NCI-H2107 treated with DMSO at 0.1 percent for 48 hours (cell line): ENCODE measurements at regions not wholly inside any gene's neighbourhood (a gene's known extent, or its start where the extent isn't known, plus 50 kb on each side); places are given as distances from the start of the nearest gene placed in this dataset.
"Not testable (repeated sequence)": the region's sequence is repeated elsewhere in the genome, so short reads cannot be mapped to it uniquely, and the experiment has no call there.

ENCODE experiments used
- DNase-seq: peaks from one replicate; lab custom pipeline; 2025; ENCODE audit not compliant: unreplicated experiment; lab: John Stamatoyannopoulos, UW

- DNase-seq, result no peak
These were observed 81.8 kb upstream of the SHANK2 start for GRCh38 chr11:71334191-71334590.

- no peak for DNase-seq
These were observed 81.1 kb upstream of the SHANK2 start for GRCh38 chr11:71333473-71333872.

GRCh38 chr11:71332447-71332846 is 80.1 kb upstream of the SHANK2 start:
- no peak for DNase-seq

- no peak for DNase-seq
These were observed 79.7 kb upstream of the SHANK2 start for GRCh38 chr11:71332046-71332445.

- no peak for DNase-seq
These were observed 79.3 kb upstream of the SHANK2 start for GRCh38 chr11:71331631-71332030.

- no peak for DNase-seq
These were observed 78.6 kb upstream of the SHANK2 start for GRCh38 chr11:71330996-71331395.

GRCh38 chr11:71330349-71330748 is 78.0 kb upstream of the SHANK2 start:
- DNase-seq, result no peak

GRCh38 chr11:71329786-71330185 is 77.4 kb upstream of the SHANK2 start:
- DNase-seq, result no peak

- no peak for DNase-seq
These were observed 76.8 kb upstream of the SHANK2 start for GRCh38 chr11:71329165-71329510.

- DNase-seq, result no peak
These were observed 75.0 kb upstream of the SHANK2 start for GRCh38 chr11:71327156-71328085.

- no peak for DNase-seq
These were observed 74.1 kb upstream of the SHANK2 start for GRCh38 chr11:71326328-71326940.

- no peak for DNase-seq
These were observed 73.3 kb upstream of the SHANK2 start for GRCh38 chr11:71325418-71326327.

- no peak for DNase-seq
These were observed 72.5 kb upstream of the SHANK2 start for GRCh38 chr11:71324788-71325417.

GRCh38 chr11:71323876-71324526 is 71.6 kb upstream of the SHANK2 start:
- DNase-seq, result no peak

- DNase-seq, result no peak
These were observed 70.6 kb upstream of the SHANK2 start for GRCh38 chr11:71322861-71323582.

- DNase-seq, result no peak
These were observed 69.9 kb upstream of the SHANK2 start for GRCh38 chr11:71322192-71322735.

- no peak for DNase-seq
These were observed 69.2 kb upstream of the SHANK2 start for GRCh38 chr11:71321433-71322191.

- no peak for DNase-seq
These were observed 64.3 kb upstream of the SHANK2 start for GRCh38 chr11:71316701-71317100.

- not testable (repeated sequence) for DNase-seq
These were observed 60.2 kb upstream of the SHANK2 start for GRCh38 chr11:71312616-71313015.
